ENCODE measurements at regions not wholly inside any gene's neighbourhood (a gene's known extent, or its start where the extent isn't known, plus 50 kb on each side); places are given as distances from the start of the nearest gene placed in this dataset.
"Not testable (repeated sequence)": the region's sequence is repeated elsewhere in the genome, so short reads cannot be mapped to it uniquely, and the experiment has no call there.

GRCh38 chr3:98695796-98696195, 67.3 kb upstream of the ST3GAL6 start:
- DNase-seq (ENCODE audit: low spot score): no peak
- Histone ChIP-seq H3K36me3 (replicated peaks; ENCODE audit: insufficient read depth, low read depth) (no peaks in the 10 kb centered on the region), H4K20me1 (ENCODE audit: insufficient read depth, poor library complexity, severe bottlenecking) (no peaks in the 10 kb centered on the region), H3K4me1 (ENCODE audit: insufficient read depth) (no peaks in the 10 kb centered on the region), H3K9me3 (ENCODE audit: low read depth) (no peaks in the 10 kb centered on the region), H3K27ac (no peak overlapping the region), H3K9me2 (replicated peaks; ENCODE audit: insufficient read depth) (no peaks in the 10 kb centered on the region), H3K4me3 (no peak overlapping the region), H3K79me2 (no peaks in the 10 kb centered on the region), H3K4me2 (no peak overlapping the region), H3K27me3 (no peaks in the 10 kb centered on the region), H2AFZ (no peak overlapping the region)
- TF ChIP-seq CTCF (IDR thresholded peaks at IDR 0.05; ENCODE audit: poor library complexity) (no peak), EZH2phosphoT487 (IDR thresholded peaks at IDR 0.05; ENCODE audit: low read depth, severe bottlenecking, unreplicated experiment) (no peak), EZH2 (IDR thresholded peaks at IDR 0.05; ENCODE audit: borderline replicate concordance) (no peak)

- WGBS (ENCODE audit: low lambda C conversion rate, missing lambda C conversion rate): 82% methylated on average over 3 of the region's 3 CpGs
- not testable (repeated sequence) for DNase-seq (ENCODE audit: low spot score); H3K79me2 ChIP-seq; H3K36me3 ChIP-seq (replicated peaks; ENCODE audit: insufficient read depth, low read depth); H3K4me2 ChIP-seq; H2AFZ ChIP-seq; H4K20me1 ChIP-seq (ENCODE audit: insufficient read depth, poor library complexity, severe bottlenecking); H3K9me2 ChIP-seq (replicated peaks; ENCODE audit: insufficient read depth); H3K9me3 ChIP-seq (ENCODE audit: low read depth); H3K27me3 ChIP-seq; H3K4me1 ChIP-seq (ENCODE audit: insufficient read depth); H3K27ac ChIP-seq; H3K4me3 ChIP-seq
Observed at GRCh38 chr3:98696296-98696695, 66.8 kb upstream of the ST3GAL6 start.

- no peaks in the 10 kb centered on the region for H3K9me2 ChIP-seq (replicated peaks; ENCODE audit: insufficient read depth)
- H3K4me1 ChIP-seq (ENCODE audit: insufficient read depth): no peaks in the 10 kb centered on the region
- no peaks in the 10 kb centered on the region for H4K20me1 ChIP-seq (ENCODE audit: insufficient read depth, poor library complexity, severe bottlenecking)
- no peaks in the 10 kb centered on the region for H3K79me2 ChIP-seq
- no peak overlapping the region for H2AFZ ChIP-seq
- no peaks in the 10 kb centered on the region for H3K9me3 ChIP-seq (ENCODE audit: low read depth)
- no peak for DNase-seq (ENCODE audit: low spot score)
- H3K27me3 ChIP-seq: no peaks in the 10 kb centered on the region
- TF ChIP-seq EZH2 (IDR thresholded peaks at IDR 0.05; ENCODE audit: borderline replicate concordance): no peak
- TF ChIP-seq EZH2phosphoT487 (IDR thresholded peaks at IDR 0.05; ENCODE audit: low read depth, severe bottlenecking, unreplicated experiment): no peak
- TF ChIP-seq CTCF (IDR thresholded peaks at IDR 0.05; ENCODE audit: poor library complexity): no peak
- no peaks in the 10 kb centered on the region for H3K36me3 ChIP-seq (replicated peaks; ENCODE audit: insufficient read depth, low read depth)
- no peak overlapping the region for H3K27ac ChIP-seq
- no peak overlapping the region for H3K4me3 ChIP-seq
- no peak overlapping the region for H3K4me2 ChIP-seq
- 80% methylated on average over 2 of the region's 2 CpGs for WGBS (ENCODE audit: low lambda C conversion rate, missing lambda C conversion rate)
Observed at GRCh38 chr3:98697225-98697624, 65.9 kb upstream of the ST3GAL6 start.

GRCh38 chr3:98699132-98699531, 64.0 kb upstream of the ST3GAL6 start:
- Histone ChIP-seq H3K4me2 (no peak overlapping the region), H3K36me3 (replicated peaks; ENCODE audit: insufficient read depth, low read depth) (no peaks in the 10 kb centered on the region), H3K4me1 (ENCODE audit: insufficient read depth) (no peaks in the 10 kb centered on the region), H3K4me3 (no peak overlapping the region), H4K20me1 (ENCODE audit: insufficient read depth, poor library complexity, severe bottlenecking) (no peaks in the 10 kb centered on the region), H3K9me2 (replicated peaks; ENCODE audit: insufficient read depth) (no peaks in the 10 kb centered on the region), H2AFZ (no peak overlapping the region), H3K27ac (no peak overlapping the region), H3K79me2 (no peaks in the 10 kb centered on the region), H3K27me3 (no peaks in the 10 kb centered on the region), H3K9me3 (ENCODE audit: low read depth) (no peaks in the 10 kb centered on the region)
- 92% methylated on average over 2 of the region's 2 CpGs for WGBS (ENCODE audit: low lambda C conversion rate, missing lambda C conversion rate)
- no peak for DNase-seq (ENCODE audit: low spot score)
- TF ChIP-seq EZH2phosphoT487 (IDR thresholded peaks at IDR 0.05; ENCODE audit: low read depth, severe bottlenecking, unreplicated experiment) (no peak), EZH2 (IDR thresholded peaks at IDR 0.05; ENCODE audit: borderline replicate concordance) (no peak), CTCF (IDR thresholded peaks at IDR 0.05; ENCODE audit: poor library complexity) (no peak)

Measured in hepatocyte (in vitro differentiated cells).